DOHH2 (cell line): ENCODE measurements at regions not wholly inside any gene's neighbourhood (a gene's known extent, or its start where the extent isn't known, plus 50 kb on each side); places are given as distances from the start of the nearest gene placed in this dataset.

Source experiments
- CTCF ChIP-seq: fragments of 200-600 bp; sonication (generic); IDR thresholded peaks from one replicate; pipeline ENCODE4 v1.5.1; 2014; ENCODE audit warnings: antibody characterized with exemption, mild to moderate bottlenecking, low read depth, low read length; ENCODE audit not compliant: poor library complexity, severe bottlenecking
- EZH2phosphoT487 ChIP-seq: fragments of 200-600 bp; sonication (generic); IDR thresholded peaks from 2 replicates; pipeline ENCODE4 v1.6.1; 2017; ENCODE audit warnings: borderline replicate concordance, mild to moderate bottlenecking, antibody characterized with exemption, low read length, moderate library complexity, mixed read lengths

DNA sequence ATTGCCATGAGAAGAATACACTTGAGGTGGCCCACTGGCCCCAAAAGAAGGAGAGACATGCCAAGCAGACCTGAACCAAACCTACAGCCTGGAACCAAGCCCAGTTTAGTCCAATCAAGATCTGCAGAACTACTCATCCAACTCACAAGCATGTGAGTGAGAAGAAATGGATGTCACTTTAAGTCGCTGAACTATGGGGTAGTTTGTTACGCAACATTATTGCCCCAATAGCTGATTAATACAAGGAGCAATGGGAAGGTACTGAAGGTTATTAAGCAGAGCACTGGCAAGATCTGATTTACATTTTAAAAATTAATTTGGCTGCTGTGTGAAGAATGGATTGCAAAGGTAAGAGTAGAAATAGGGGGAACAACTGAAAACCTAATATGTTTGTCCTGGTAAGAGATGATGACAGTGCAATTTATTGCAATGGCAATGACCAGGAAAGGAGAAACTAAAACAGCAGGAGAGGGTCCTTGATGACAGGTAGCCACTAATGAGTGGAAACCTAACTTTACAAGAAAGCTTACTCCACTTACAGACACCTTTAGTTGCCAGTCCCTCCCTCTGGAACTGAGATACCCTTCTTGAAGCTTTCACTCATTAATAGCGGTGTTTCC, 132.9 kb upstream of the GRIA1 start:
- TF ChIP-seq CTCF = no peak
- no peak for TF ChIP-seq EZH2phosphoT487
